Tibial artery (tissue), 4 donors: ENCODE measurements at regions not wholly inside any gene's neighbourhood (a gene's known extent, or its start where the extent isn't known, plus 50 kb on each side); places are given as distances from the start of the nearest gene placed in this dataset.

ENCODE experiments used
- DNase-seq, 2 donors: peaks; one replicate each; pipeline ENCODE4 v3.0.0-alpha.2; 2019
- H3K27ac ChIP-seq, 2 donors: fragments of 200-600 bp; sonication (generic) in 1 of 2; 1 replicate in 1 of 2; 2 replicates in 1 of 2; pipeline ENCODE4 v1.5.1; 2018 to 2019; ENCODE audit warnings: mild to moderate bottlenecking in 1 of 2
- H3K27me3 ChIP-seq, 2 donors: fragments of 200-600 bp; sonication (generic) in 1 of 2; one replicate each; pipeline versions ENCODE4 v1.5.1 to v1.6.0; 2016 to 2019
- H3K36me3 ChIP-seq, 3 donors: fragments of 200-600 bp; sonication (generic) in 2 of 3; one replicate each; pipeline ENCODE4 v1.5.1; 2016 to 2019; ENCODE audit warnings: mild to moderate bottlenecking in 2 of 3
- H3K4me1 ChIP-seq, 4 donors: fragments of 200-600 bp; sonication (generic) in 2 of 4; 1 replicate in 3 of 4; 2 replicates in 1 of 4; pipeline ENCODE4 v1.5.1; 2016 to 2019
- H3K4me3 ChIP-seq, 2 donors: fragments of 200-600 bp; sonication (generic) in 1 of 2; 1 replicate in 1 of 2; 2 replicates in 1 of 2; pipeline ENCODE4 v1.5.1; 2018 to 2019; ENCODE audit warnings: mild to moderate bottlenecking in 2 of 2
- H3K9me3 ChIP-seq, 3 donors: fragments of 200-600 bp; sonication (generic) in 1 of 3; one replicate each; pipeline ENCODE4 v1.5.1; 2016 to 2019
- intact Hi-C: fragments of 100-400 bp; cut with DNase I; formaldehyde crosslinking; loops from one replicate; pipeline ENCODE4 v1.15.0; 2023; ENCODE audit warnings: low total_unique reads
- TF ChIP-seq, protein P1 (sequence below), 2 experiments: fragments of 200-600 bp in 1 of 2; fragments of 450-650 bp in 1 of 2; IDR thresholded peaks; one replicate each; pipeline ENCODE4 v1.5.1; 2017 to 2019; ENCODE audit warnings: antibody characterized with exemption in 2 of 2, mild to moderate bottlenecking in 1 of 2, moderate library complexity in 1 of 2

DNA sequence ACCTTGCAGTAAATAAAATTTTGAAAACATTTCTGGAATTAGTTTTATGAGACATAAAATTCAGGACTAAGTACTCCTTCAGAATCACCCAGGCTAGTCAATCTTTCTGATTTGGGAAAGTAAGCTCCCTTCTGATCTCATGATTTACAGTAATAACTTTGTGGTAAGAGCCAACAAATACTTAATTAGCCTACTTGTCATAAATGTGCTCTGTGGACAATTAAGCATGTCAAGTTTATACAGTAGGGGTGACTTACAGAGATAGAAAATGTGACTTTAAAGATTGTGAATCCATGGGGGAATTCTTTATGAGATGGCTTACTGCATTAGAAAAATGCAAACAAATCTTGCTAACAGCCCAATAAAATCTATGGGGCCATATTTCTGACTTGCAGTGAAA, 616.9 kb upstream of the GHITM start:
- Histone ChIP-seq H3K9me3 (peaks cover 0 to 14% (median 9%) of the 10 kb centered on the region in 3 donors), H3K27ac (no peak overlapping the region), H3K4me1 (no peaks in the 10 kb centered on the region), H3K4me3 (no peak overlapping the region), H3K27me3 (no peaks in the 10 kb centered on the region), H3K36me3 (no peaks in the 10 kb centered on the region)
- intact Hi-C loops: no loop called here
- TF ChIP-seq, protein P1, sequence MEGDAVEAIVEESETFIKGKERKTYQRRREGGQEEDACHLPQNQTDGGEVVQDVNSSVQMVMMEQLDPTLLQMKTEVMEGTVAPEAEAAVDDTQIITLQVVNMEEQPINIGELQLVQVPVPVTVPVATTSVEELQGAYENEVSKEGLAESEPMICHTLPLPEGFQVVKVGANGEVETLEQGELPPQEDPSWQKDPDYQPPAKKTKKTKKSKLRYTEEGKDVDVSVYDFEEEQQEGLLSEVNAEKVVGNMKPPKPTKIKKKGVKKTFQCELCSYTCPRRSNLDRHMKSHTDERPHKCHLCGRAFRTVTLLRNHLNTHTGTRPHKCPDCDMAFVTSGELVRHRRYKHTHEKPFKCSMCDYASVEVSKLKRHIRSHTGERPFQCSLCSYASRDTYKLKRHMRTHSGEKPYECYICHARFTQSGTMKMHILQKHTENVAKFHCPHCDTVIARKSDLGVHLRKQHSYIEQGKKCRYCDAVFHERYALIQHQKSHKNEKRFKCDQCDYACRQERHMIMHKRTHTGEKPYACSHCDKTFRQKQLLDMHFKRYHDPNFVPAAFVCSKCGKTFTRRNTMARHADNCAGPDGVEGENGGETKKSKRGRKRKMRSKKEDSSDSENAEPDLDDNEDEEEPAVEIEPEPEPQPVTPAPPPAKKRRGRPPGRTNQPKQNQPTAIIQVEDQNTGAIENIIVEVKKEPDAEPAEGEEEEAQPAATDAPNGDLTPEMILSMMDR (IDR thresholded peaks at IDR 0.05): no peak
- no peak for DNase-seq

DNA sequence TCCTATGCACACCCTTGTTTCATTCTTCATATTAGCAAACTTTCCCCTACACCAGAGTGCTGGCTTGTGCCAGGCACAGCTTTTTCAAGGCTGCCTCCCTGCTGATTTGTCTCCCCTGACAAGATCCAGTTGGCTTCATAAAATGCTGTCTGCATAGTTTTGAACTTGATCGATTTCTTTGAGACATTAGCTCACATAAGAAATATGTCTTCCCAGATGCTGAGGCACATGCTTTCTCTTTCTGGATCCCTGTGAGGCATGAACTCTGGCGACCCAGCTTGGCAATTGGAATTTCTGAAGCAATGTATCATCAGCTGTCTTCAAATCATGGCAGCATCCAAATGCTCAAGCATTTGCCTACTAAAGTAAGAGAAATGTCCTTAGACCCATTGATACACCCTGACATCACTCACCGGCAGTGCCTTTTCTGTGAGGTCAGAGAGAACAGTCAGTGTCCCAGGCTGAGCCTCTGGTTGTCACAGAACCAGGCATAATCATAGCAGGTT, 616.4 kb upstream of the GHITM start:
- H3K4me3 ChIP-seq: no peak overlapping the region
- no peak overlapping the region for H3K27ac ChIP-seq
- no peak for DNase-seq
- peaks cover under 1 to 16% (median 13%) of the 10 kb centered on the region in 3 donors for H3K9me3 ChIP-seq
- TF ChIP-seq, protein P1 (IDR thresholded peaks at IDR 0.05): no peak
- H3K27me3 ChIP-seq: no peaks in the 10 kb centered on the region
- no peaks in the 10 kb centered on the region for H3K4me1 ChIP-seq
- intact Hi-C loops: no loop called here
- no peaks in the 10 kb centered on the region for H3K36me3 ChIP-seq

GRCh38 chr10:83527934-83528333, 611.4 kb upstream of the GHITM start:
- Histone ChIP-seq H3K27me3 (no peaks in the 10 kb centered on the region), H3K4me1 (no peaks in the 10 kb centered on the region), H3K36me3 (no peaks in the 10 kb centered on the region), H3K9me3 (peaks cover 2 to 32% (median 16%) of the 10 kb centered on the region in 3 donors), H3K27ac (no peak overlapping the region), H3K4me3 (no peak overlapping the region)
- TF ChIP-seq, protein P1 (IDR thresholded peaks at IDR 0.05): no peak
- DNase-seq: no peak
- intact Hi-C loops: no loop called here

DNA sequence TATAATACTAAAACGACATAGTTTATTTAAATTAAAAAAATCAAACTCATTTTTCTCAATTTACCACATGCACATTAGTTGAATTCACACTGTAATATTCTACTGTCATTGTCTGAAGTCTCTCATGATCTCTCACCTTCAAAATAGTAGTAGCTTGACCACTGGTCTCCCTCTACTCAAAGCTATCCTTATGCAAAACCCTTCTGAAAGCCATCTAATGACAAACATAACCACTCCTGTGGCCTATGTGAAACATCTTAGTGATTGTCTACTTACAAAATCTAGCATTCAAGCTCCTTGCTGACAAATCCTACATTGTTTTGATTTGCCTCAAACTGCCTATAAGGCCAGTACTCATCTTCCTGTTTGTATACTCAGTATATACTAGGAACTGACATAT, 606.0 kb upstream of the GHITM start:
- TF ChIP-seq, protein P1 (IDR thresholded peaks at IDR 0.05): no peak
- H3K36me3 ChIP-seq: no peaks in the 10 kb centered on the region
- H3K27me3 ChIP-seq: no peaks in the 10 kb centered on the region
- DNase-seq: no peak
- H3K4me3 ChIP-seq: no peak overlapping the region
- intact Hi-C loops: no loop called here
- no peaks in the 10 kb centered on the region for H3K4me1 ChIP-seq
- peaks cover 0 to 16% (median 0%) of the 10 kb centered on the region in 3 donors for H3K9me3 ChIP-seq
- no peak overlapping the region for H3K27ac ChIP-seq

DNA sequence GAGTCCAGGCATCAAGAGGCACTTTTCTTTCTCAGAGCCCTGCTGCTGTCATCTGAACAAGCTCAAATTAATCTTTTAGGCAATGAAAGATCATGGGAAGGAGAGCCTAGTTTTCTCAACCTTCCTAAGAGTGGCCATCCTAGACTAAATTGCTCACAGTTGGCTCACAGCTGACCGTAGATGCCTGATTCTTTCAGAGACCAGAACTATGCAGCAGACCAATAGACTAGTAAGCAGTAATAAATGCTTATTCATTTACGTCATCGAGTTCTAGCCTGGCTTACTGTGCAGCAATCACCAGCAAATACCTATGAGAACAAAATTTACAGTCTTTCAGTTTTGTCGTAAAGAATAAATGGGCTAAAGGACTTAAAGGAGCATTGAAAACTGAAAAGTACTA, 602.9 kb upstream of the GHITM start:
- no peak for DNase-seq
- Histone ChIP-seq H3K27ac (no peak overlapping the region), H3K9me3 (no peaks in the 10 kb centered on the region), H3K36me3 (no peaks in the 10 kb centered on the region), H3K27me3 (no peaks in the 10 kb centered on the region), H3K4me1 (peaks cover 0 to 4% (median 0%) of the 10 kb centered on the region in 4 donors), H3K4me3 (no peak overlapping the region)
- TF ChIP-seq, protein P1 (IDR thresholded peaks at IDR 0.05): no peak
- intact Hi-C loops: no loop called here

- Histone ChIP-seq H3K4me1 (peaks cover 0 to 4% (median 0%) of the 10 kb centered on the region in 4 donors), H3K9me3 (no peaks in the 10 kb centered on the region), H3K4me3 (no peak overlapping the region), H3K27ac (no peak overlapping the region), H3K27me3 (no peaks in the 10 kb centered on the region), H3K36me3 (no peaks in the 10 kb centered on the region)
- TF ChIP-seq, protein P1 (IDR thresholded peaks at IDR 0.05): no peak
- no peak for DNase-seq
- intact Hi-C loops: no loop called here
Measured at GRCh38 chr10:83538047-83538446, 601.3 kb upstream of the GHITM start.
